Ascending aorta (tissue), 2 donors: ENCODE measurements at regions not wholly inside any gene's neighbourhood (a gene's known extent, or its start where the extent isn't known, plus 50 kb on each side); places are given as distances from the start of the nearest gene placed in this dataset.
"Not testable (repeated sequence)": the region's sequence is repeated elsewhere in the genome, so short reads cannot be mapped to it uniquely, and the experiment has no call there.

Experiments
- DNase-seq, 2 donors: peaks; one replicate each; pipeline ENCODE4 v3.0.0-alpha.2; 2019; ENCODE audit warnings: low spot score in 2 of 2
- H3K27ac ChIP-seq, 2 donors: fragments of 200-600 bp; sonication (generic); one replicate each; pipeline ENCODE4 v1.5.1; 2016 to 2017; ENCODE audit warnings: mild to moderate bottlenecking in 1 of 2
- H3K27me3 ChIP-seq: fragments of 200-600 bp; sonication (generic); one replicate; pipeline ENCODE4 v1.5.1; 2017
- H3K36me3 ChIP-seq, 2 donors: fragments of 200-600 bp; sonication (generic); one replicate each; pipeline ENCODE4 v1.5.1; 2016
- H3K4me1 ChIP-seq, 2 donors: fragments of 200-600 bp; sonication (generic); one replicate each; pipeline ENCODE4 v1.5.1; 2016 to 2017; ENCODE audit warnings: mild to moderate bottlenecking in 1 of 2
- H3K4me3 ChIP-seq, 2 donors: fragments of 200-600 bp; sonication (generic); one replicate each; pipeline ENCODE4 v1.5.1; 2016 to 2017; ENCODE audit warnings: mild to moderate bottlenecking in 1 of 2
- H3K9me3 ChIP-seq, 2 donors: fragments of 200-600 bp; sonication (generic); one replicate each; pipeline ENCODE4 v1.5.1; 2016
- intact Hi-C: fragments of 100-400 bp; cut with DNase I; formaldehyde crosslinking; loops from one replicate; pipeline ENCODE4 v1.15.1; 2023
- TF ChIP-seq, protein P1 (sequence below), 3 experiments: fragments of 200-600 bp in 2 of 3; fragments of 450-650 bp in 1 of 3; sonication (generic) in 2 of 3; IDR thresholded peaks; one replicate each; pipeline ENCODE4 v1.5.1; 2016 to 2019; ENCODE audit warnings: antibody characterized with exemption in 3 of 3, mild to moderate bottlenecking in 1 of 3, moderate library complexity in 1 of 3

DNA sequence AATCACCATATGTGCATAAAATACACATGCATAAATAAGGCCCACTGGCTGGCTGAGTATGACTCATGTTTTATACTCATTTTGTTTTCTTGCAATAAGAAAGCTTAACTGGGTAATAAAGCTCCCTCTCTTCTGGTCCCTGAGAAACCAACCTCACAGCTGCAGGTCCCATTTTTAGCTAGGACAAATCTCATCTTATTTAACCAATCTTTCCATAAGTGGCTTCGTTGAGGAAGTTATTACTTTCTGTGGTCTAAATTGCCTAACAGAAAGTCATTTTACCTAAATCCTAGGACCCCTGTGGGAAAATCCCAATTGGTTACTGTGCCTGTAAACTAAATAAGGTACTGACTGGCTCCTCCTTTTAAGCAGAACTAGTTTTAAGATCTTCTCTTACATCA is 232.8 kb upstream of the FBXO33 start:
- no peaks in the 10 kb centered on the region for H3K27me3 ChIP-seq
- DNase-seq: no peak
- intact Hi-C loops: no loop called here
- H3K4me1 ChIP-seq: no peaks in the 10 kb centered on the region
- H3K27ac ChIP-seq: no peak overlapping the region
- H3K36me3 ChIP-seq: no peaks in the 10 kb centered on the region
- H3K4me3 ChIP-seq: no peak overlapping the region
- H3K9me3 ChIP-seq: no peaks in the 10 kb centered on the region
- TF ChIP-seq, protein P1, sequence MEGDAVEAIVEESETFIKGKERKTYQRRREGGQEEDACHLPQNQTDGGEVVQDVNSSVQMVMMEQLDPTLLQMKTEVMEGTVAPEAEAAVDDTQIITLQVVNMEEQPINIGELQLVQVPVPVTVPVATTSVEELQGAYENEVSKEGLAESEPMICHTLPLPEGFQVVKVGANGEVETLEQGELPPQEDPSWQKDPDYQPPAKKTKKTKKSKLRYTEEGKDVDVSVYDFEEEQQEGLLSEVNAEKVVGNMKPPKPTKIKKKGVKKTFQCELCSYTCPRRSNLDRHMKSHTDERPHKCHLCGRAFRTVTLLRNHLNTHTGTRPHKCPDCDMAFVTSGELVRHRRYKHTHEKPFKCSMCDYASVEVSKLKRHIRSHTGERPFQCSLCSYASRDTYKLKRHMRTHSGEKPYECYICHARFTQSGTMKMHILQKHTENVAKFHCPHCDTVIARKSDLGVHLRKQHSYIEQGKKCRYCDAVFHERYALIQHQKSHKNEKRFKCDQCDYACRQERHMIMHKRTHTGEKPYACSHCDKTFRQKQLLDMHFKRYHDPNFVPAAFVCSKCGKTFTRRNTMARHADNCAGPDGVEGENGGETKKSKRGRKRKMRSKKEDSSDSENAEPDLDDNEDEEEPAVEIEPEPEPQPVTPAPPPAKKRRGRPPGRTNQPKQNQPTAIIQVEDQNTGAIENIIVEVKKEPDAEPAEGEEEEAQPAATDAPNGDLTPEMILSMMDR (IDR thresholded peaks at IDR 0.05): no peak

DNA sequence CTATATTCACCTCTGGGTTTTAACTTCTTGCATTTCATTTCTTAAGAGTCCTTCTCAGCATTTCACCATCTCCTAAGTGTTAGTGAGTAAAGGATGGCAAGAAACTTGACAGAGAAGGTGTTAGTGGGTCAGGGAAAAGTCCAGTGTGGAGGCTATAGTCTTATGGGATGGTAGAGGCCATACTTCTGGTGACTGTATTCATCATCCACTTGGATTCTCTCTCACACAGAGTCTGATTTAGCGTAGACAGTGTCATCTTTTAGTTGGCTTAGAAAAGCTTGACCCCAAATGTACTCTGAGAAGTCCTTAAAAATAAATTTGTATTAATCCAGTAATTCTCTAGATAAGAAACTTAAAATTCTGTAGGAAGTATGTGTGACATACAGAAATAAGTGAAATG is 232.4 kb upstream of the FBXO33 start:
- Histone ChIP-seq H3K4me3 (no peak overlapping the region), H3K27me3 (no peaks in the 10 kb centered on the region), H3K4me1 (no peaks in the 10 kb centered on the region), H3K9me3 (no peaks in the 10 kb centered on the region), H3K36me3 (no peaks in the 10 kb centered on the region), H3K27ac (no peak overlapping the region)
- DNase-seq: no peak
- intact Hi-C loops: no loop called here
- TF ChIP-seq, protein P1 (IDR thresholded peaks at IDR 0.05): no peak

DNA sequence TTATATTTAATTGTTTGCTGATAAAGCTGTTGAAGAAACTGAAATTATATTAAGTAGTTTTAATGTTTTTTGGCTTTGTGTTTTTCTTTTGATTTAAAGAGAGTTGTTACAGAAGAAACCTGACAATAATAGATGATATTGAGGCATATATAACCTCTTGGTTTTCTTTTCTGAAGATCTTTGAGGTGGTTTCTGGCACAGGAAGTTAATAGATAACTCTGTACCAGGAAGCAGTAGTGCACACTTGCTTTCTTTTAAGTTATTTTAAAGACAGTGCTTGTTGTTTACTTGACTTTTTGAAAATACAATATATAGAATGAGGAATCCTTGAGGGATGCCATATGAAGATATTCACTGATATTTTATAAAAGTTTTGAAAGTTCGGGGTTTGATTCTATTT is 209.0 kb upstream of the FBXO33 start:
- DNase-seq: no peak
- intact Hi-C loops: no loop called here
- Histone ChIP-seq H3K27me3 (no peaks in the 10 kb centered on the region), H3K4me3 (no peak overlapping the region), H3K4me1 (peaks cover 0 to 2% of the 10 kb centered on the region in 2 donors), H3K9me3 (no peaks in the 10 kb centered on the region), H3K36me3 (no peaks in the 10 kb centered on the region), H3K27ac (no peak overlapping the region)
- TF ChIP-seq, protein P1 (IDR thresholded peaks at IDR 0.05): no peak

DNA sequence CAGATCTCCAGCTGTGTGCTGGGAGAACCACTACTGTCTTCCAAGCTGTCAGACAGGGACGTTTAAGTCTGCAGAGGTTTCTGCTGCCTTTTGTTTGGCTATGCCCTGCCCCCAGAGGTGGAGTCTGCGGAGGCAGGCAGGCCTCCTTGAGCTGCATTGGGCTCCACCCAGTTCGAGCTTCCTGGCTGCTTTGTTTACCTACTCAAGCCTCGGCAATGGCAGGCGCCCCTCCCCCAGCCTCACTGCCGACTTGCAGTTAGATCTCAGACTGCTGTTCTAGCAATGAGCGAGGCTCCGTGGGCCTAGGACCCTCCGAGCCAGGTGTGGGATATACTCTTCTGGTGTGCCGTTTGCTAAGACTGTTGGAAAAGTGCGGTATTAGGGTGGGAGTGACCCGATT is 206.8 kb upstream of the FBXO33 start:
- H3K4me3 ChIP-seq, H3K36me3 ChIP-seq, H3K27me3 ChIP-seq, intact Hi-C loops, H3K9me3 ChIP-seq, H3K4me1 ChIP-seq, DNase-seq, H3K27ac ChIP-seq: not testable (repeated sequence)

DNA sequence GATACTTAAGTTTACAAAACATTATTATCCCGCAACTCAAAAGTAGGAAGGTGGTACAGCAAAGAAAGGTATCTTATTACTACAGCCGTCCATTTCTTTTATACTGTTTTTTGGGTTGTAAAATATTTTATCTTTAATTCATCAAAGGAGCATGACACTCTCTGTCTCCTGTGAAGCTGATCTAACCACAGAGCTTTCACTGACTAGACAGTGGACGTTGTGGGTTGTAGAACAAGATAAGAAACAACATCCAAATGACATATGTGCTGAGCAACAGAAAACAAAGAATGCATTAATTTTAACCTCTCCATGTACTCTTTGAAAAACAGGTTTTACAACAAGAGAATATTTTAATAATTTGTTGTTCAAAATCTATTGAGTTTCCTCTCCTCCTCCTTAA is 195.9 kb upstream of the FBXO33 start:
- TF ChIP-seq, protein P1 (IDR thresholded peaks at IDR 0.05): no peak
- intact Hi-C loops: no loop called here

DNA sequence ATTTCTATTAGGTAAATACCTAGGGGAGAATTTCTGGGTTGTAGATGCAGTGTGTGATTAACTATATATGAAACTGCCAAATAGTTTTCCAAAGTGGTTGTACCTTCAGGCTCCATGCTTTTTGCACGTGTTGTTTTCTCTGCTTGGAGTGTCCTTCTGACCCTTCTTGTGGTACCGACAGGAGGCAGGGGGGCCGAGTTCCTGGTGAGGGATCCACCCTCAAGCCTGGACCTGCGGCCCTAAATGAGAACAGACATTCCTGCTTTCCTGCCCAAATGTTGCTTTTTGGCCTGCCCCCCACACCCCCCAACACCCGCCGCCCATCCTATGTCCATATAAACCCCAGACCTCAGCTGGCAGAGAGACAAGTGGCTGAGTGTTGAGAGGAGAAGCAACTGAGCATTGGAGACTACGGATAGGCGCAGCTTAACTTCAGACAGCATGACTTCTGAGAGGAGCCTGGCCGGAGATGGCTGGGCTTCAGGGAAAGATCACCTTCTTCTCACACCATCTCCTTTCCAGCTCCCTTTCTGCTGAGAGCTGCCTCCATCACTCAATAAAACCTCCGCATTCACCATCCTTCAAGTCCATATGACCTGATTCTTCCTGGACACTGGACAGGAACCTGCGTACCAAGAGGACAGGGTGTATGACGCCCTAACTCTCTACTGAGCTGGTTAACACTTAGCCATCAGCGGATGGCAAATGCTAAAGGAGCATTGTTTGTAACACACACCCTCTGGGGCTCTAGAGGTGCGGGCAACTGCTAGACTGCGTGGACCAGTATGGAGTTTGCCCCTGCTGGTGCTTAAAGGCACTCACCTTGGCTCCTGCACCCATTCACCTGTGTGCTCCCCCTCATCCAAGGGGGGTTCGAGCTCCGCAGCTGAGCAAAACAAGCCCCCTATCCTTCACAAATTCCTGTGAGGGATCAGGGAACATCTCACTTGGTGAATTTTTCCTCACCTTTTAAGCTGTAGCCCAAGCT is 194.7 kb upstream of the FBXO33 start:
- H3K27ac ChIP-seq: no peak overlapping the region
- H3K9me3 ChIP-seq: no peaks in the 10 kb centered on the region
- no peak for DNase-seq
- H3K36me3 ChIP-seq: no peaks in the 10 kb centered on the region
- H3K4me3 ChIP-seq: no peak overlapping the region
- TF ChIP-seq, protein P1 (IDR thresholded peaks at IDR 0.05): no peak
- intact Hi-C loops: no loop called here
- no peaks in the 10 kb centered on the region for H3K27me3 ChIP-seq
- H3K4me1 ChIP-seq: no peaks in the 10 kb centered on the region

More for the DNA sequence above, 195.9 kb upstream of the FBXO33 start:
- no peak for DNase-seq
- H3K27ac ChIP-seq: no peak overlapping the region
- H3K27me3 ChIP-seq: no peaks in the 10 kb centered on the region
- no peaks in the 10 kb centered on the region for H3K4me1 ChIP-seq
- no peaks in the 10 kb centered on the region for H3K9me3 ChIP-seq
- H3K4me3 ChIP-seq: no peak overlapping the region
- no peaks in the 10 kb centered on the region for H3K36me3 ChIP-seq
